OCI-LY3 (cell line): ENCODE measurements at regions not wholly inside any gene's neighbourhood (a gene's known extent, or its start where the extent isn't known, plus 50 kb on each side); places are given as distances from the start of the nearest gene placed in this dataset.

Experiments used
- EZH2phosphoT487 ChIP-seq: fragments of 200-600 bp; shearing (Covaris generic); IDR thresholded peaks from 2 replicates; pipeline ENCODE4 v1.6.1; 2018; ENCODE audit warnings: antibody characterized with exemption, mixed run types, low read depth
- TF ChIP-seq, protein P1 (sequence below): fragments of 200-600, 300-600 bp; sonication (generic); IDR thresholded peaks from 2 replicates; pipeline ENCODE4 v1.5.1; 2014; ENCODE audit warnings: antibody characterized with exemption, low read length, low read depth

DNA sequence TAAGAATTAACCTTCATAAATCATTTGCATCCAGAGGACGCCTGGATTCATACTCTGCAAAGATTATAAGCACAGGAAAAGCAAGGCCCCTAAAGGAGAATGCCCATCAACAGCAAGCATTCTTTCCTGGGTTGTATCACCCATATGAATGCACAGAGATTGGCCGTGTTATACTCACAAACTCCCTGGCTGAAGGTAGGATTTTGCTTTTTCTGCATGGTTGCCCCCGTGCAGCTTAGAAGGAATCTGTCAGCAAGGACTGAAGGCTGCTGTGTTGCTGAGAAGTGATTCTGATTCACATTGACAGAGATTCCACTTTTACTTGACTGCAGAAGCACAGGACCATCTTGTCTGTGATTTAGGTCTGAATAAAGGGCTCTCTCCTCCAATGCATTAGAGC, 283.0 kb downstream of the LRRIQ3 start:
- TF ChIP-seq, protein P1, sequence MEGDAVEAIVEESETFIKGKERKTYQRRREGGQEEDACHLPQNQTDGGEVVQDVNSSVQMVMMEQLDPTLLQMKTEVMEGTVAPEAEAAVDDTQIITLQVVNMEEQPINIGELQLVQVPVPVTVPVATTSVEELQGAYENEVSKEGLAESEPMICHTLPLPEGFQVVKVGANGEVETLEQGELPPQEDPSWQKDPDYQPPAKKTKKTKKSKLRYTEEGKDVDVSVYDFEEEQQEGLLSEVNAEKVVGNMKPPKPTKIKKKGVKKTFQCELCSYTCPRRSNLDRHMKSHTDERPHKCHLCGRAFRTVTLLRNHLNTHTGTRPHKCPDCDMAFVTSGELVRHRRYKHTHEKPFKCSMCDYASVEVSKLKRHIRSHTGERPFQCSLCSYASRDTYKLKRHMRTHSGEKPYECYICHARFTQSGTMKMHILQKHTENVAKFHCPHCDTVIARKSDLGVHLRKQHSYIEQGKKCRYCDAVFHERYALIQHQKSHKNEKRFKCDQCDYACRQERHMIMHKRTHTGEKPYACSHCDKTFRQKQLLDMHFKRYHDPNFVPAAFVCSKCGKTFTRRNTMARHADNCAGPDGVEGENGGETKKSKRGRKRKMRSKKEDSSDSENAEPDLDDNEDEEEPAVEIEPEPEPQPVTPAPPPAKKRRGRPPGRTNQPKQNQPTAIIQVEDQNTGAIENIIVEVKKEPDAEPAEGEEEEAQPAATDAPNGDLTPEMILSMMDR, result no peak
- no peak for TF ChIP-seq EZH2phosphoT487
